ENCODE measurements at regions not wholly inside any gene's neighbourhood (a gene's known extent, or its start where the extent isn't known, plus 50 kb on each side); places are given as distances from the start of the nearest gene placed in this dataset.

DNA sequence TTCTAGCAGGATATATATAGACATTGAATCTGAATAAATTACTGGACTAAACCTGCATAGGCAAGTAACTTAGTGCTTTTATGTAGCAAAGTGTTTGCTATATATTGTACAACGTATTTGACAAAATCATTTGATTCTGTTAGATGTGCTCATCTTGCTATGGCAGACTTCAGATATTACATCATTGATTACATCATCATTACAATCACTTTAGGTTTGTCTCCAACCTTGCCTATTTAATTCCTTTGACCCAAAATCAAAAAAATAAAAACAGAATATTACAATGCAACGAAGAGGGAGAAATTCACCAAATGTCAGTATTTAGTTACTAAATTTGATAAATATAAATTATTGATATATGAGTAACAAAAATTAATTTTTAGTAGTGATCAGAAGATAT lies 155.7 kb upstream of the STEAP1 start:
- no peak overlapping the region for H3K27ac Mint-ChIP-seq

GRCh38 chr7:90005836-90006235 lies 148.4 kb upstream of the STEAP1 start:
- Mint-ChIP-seq H3K9me3 (no peaks in the 10 kb centered on the region), H3K27me3 (ENCODE audit: low read depth) (no peaks in the 10 kb centered on the region), H3K4me3 (no peak overlapping the region), H3K4me1 (peaks cover 28% of the 10 kb centered on the region), H3K27ac (no peak overlapping the region), H3K36me3 (no peaks in the 10 kb centered on the region)
- CTCF ChIA-PET, result no interaction called here
- ATAC-seq, result no peak
- DNase-seq (ENCODE audit: low spot score), result no peak
- POLR2A ChIA-PET, result no interaction called here
- TF ChIP-seq ZSCAN18 (CRISPR knock-in tag; IDR thresholded peaks at IDR 0.05) (no peak), IRF1 (CRISPR knock-in tag; IDR thresholded peaks at IDR 0.05) (no peak), ZBTB43 (CRISPR knock-in tag; IDR thresholded peaks at IDR 0.05) (no peak), PREB (CRISPR knock-in tag; IDR thresholded peaks at IDR 0.05; ENCODE audit: borderline replicate concordance) (no peak), ATF2 (CRISPR knock-in tag; IDR thresholded peaks at IDR 0.05; ENCODE audit: borderline replicate concordance, low read depth) (no peak), ESRRA (CRISPR knock-in tag; IDR thresholded peaks at IDR 0.05; ENCODE audit: borderline replicate concordance) (no peak), EMX1 (CRISPR knock-in tag; IDR thresholded peaks at IDR 0.05) (no peak), TEAD1 (CRISPR knock-in tag; IDR thresholded peaks at IDR 0.05) (no peak), OVOL2 (CRISPR knock-in tag; IDR thresholded peaks at IDR 0.05; ENCODE audit: borderline replicate concordance) (no peak), CREM (CRISPR knock-in tag; IDR thresholded peaks at IDR 0.05) (no peak)
- TF ChIP-seq, protein P1, sequence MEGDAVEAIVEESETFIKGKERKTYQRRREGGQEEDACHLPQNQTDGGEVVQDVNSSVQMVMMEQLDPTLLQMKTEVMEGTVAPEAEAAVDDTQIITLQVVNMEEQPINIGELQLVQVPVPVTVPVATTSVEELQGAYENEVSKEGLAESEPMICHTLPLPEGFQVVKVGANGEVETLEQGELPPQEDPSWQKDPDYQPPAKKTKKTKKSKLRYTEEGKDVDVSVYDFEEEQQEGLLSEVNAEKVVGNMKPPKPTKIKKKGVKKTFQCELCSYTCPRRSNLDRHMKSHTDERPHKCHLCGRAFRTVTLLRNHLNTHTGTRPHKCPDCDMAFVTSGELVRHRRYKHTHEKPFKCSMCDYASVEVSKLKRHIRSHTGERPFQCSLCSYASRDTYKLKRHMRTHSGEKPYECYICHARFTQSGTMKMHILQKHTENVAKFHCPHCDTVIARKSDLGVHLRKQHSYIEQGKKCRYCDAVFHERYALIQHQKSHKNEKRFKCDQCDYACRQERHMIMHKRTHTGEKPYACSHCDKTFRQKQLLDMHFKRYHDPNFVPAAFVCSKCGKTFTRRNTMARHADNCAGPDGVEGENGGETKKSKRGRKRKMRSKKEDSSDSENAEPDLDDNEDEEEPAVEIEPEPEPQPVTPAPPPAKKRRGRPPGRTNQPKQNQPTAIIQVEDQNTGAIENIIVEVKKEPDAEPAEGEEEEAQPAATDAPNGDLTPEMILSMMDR (IDR thresholded peaks at IDR 0.05), result no peak
- TF ChIP-seq, protein P2, sequence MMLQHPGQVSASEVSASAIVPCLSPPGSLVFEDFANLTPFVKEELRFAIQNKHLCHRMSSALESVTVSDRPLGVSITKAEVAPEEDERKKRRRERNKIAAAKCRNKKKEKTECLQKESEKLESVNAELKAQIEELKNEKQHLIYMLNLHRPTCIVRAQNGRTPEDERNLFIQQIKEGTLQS (CRISPR knock-in tag; conservative IDR thresholded peaks at IDR 0.05), result no peak
- TF ChIP-seq, protein P3, sequence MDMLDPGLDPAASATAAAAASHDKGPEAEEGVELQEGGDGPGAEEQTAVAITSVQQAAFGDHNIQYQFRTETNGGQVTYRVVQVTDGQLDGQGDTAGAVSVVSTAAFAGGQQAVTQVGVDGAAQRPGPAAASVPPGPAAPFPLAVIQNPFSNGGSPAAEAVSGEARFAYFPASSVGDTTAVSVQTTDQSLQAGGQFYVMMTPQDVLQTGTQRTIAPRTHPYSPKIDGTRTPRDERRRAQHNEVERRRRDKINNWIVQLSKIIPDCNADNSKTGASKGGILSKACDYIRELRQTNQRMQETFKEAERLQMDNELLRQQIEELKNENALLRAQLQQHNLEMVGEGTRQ (CRISPR knock-in tag; IDR thresholded peaks at IDR 0.05), result no peak

More for the DNA sequence above, 155.7 kb upstream of the STEAP1 start:
- Mint-ChIP-seq H3K4me3 (no peak overlapping the region), H3K4me1 (peaks cover 4% of the 10 kb centered on the region), H3K27me3 (ENCODE audit: low read depth) (peaks cover 36% of the 10 kb centered on the region), H3K9me3 (peaks cover 14% of the 10 kb centered on the region), H3K36me3 (no peaks in the 10 kb centered on the region)
- ATAC-seq (no peak), DNase-seq (ENCODE audit: low spot score) (no peak)
- TF ChIP-seq, protein P4, sequence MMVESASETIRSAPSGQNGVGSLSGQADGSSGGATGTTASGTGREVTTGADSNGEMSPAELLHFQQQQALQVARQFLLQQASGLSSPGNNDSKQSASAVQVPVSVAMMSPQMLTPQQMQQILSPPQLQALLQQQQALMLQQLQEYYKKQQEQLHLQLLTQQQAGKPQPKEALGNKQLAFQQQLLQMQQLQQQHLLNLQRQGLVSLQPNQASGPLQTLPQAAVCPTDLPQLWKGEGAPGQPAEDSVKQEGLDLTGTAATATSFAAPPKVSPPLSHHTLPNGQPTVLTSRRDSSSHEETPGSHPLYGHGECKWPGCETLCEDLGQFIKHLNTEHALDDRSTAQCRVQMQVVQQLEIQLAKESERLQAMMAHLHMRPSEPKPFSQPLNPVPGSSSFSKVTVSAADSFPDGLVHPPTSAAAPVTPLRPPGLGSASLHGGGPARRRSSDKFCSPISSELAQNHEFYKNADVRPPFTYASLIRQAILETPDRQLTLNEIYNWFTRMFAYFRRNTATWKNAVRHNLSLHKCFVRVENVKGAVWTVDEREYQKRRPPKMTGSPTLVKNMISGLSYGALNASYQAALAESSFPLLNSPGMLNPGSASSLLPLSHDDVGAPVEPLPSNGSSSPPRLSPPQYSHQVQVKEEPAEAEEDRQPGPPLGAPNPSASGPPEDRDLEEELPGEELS (CRISPR knock-in tag; IDR thresholded peaks at IDR 0.05), result no peak
- TF ChIP-seq EMX1 (CRISPR knock-in tag; IDR thresholded peaks at IDR 0.05) (no peak), CBFB (CRISPR knock-in tag; IDR thresholded peaks at IDR 0.05; ENCODE audit: low read depth) (no peak), ZBTB21 (CRISPR knock-in tag; IDR thresholded peaks at IDR 0.05; ENCODE audit: borderline replicate concordance) (no peak)
- TF ChIP-seq, protein P5, sequence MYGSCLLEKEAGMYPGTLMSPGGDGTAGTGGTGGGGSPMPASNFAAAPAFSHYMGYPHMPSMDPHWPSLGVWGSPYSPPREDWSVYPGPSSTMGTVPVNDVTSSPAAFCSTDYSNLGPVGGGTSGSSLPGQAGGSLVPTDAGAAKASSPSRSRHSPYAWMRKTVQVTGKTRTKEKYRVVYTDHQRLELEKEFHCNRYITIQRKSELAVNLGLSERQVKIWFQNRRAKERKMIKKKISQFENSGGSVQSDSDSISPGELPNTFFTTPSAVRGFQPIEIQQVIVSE (CRISPR knock-in tag; IDR thresholded peaks at IDR 0.05; ENCODE audit: borderline replicate concordance), result no peak
- TF ChIP-seq, protein P6, sequence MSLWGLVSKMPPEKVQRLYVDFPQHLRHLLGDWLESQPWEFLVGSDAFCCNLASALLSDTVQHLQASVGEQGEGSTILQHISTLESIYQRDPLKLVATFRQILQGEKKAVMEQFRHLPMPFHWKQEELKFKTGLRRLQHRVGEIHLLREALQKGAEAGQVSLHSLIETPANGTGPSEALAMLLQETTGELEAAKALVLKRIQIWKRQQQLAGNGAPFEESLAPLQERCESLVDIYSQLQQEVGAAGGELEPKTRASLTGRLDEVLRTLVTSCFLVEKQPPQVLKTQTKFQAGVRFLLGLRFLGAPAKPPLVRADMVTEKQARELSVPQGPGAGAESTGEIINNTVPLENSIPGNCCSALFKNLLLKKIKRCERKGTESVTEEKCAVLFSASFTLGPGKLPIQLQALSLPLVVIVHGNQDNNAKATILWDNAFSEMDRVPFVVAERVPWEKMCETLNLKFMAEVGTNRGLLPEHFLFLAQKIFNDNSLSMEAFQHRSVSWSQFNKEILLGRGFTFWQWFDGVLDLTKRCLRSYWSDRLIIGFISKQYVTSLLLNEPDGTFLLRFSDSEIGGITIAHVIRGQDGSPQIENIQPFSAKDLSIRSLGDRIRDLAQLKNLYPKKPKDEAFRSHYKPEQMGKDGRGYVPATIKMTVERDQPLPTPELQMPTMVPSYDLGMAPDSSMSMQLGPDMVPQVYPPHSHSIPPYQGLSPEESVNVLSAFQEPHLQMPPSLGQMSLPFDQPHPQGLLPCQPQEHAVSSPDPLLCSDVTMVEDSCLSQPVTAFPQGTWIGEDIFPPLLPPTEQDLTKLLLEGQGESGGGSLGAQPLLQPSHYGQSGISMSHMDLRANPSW (CRISPR knock-in tag; conservative IDR thresholded peaks at IDR 0.05; ENCODE audit: low read depth), result no peak
- POLR2A ChIA-PET, result no interaction called here
- CTCF ChIA-PET, result no interaction called here

Data from WTC11 (cell line).